ENCODE measurements at regions not wholly inside any gene's neighbourhood (a gene's known extent, or its start where the extent isn't known, plus 50 kb on each side); places are given as distances from the start of the nearest gene placed in this dataset.

- DNase-seq, result no peak
Measured at GRCh38 chr2:11018651-11019185, 107.0 kb downstream of the KCNF1 start.

- no peak for DNase-seq
Measured at GRCh38 chr2:11019614-11020013, 107.9 kb downstream of the KCNF1 start.

- DNase-seq, result no peak
Measured at GRCh38 chr2:11022064-11022463, 110.3 kb downstream of the KCNF1 start.

GRCh38 chr2:11022591-11023273 is 111.0 kb downstream of the KCNF1 start:
- no peak for DNase-seq

GRCh38 chr2:11023326-11024258 is 111.9 kb downstream of the KCNF1 start:
- no peak for DNase-seq

GRCh38 chr2:11024259-11024645 is 112.5 kb downstream of the KCNF1 start:
- no peak for DNase-seq

GRCh38 chr2:11024687-11025086 is 113.0 kb downstream of the KCNF1 start:
- no peak for DNase-seq

- no peak for DNase-seq
Measured at GRCh38 chr2:11026286-11026921, 114.7 kb downstream of the KCNF1 start.

- no peak for DNase-seq
Measured at GRCh38 chr2:11027195-11027594, 115.5 kb downstream of the KCNF1 start.

GRCh38 chr2:11028407-11028916 is 116.7 kb downstream of the KCNF1 start:
- DNase-seq, result no peak

- DNase-seq, result no peak
Measured at GRCh38 chr2:11029136-11029535, 117.4 kb downstream of the KCNF1 start.

- DNase-seq, result no peak
Measured at GRCh38 chr2:11030036-11030435, 118.3 kb downstream of the KCNF1 start.

GRCh38 chr2:11030909-11031308 is 119.2 kb downstream of the KCNF1 start:
- no peak for DNase-seq

GRCh38 chr2:11031876-11032275 is 120.1 kb downstream of the KCNF1 start:
- DNase-seq, result no peak

GRCh38 chr2:11032396-11032795 is 120.7 kb downstream of the KCNF1 start:
- peak; percentile 22 to 23 for DNase-seq

GRCh38 chr2:11033114-11033513 is 121.4 kb downstream of the KCNF1 start:
- no peak for DNase-seq

- no peak for DNase-seq
Measured at GRCh38 chr2:11038641-11039040, 116.6 kb upstream of the SLC66A3 start.

GRCh38 chr2:11040992-11041391 is 114.3 kb upstream of the SLC66A3 start:
- no peak for DNase-seq

GRCh38 chr2:11042841-11043240 is 112.4 kb upstream of the SLC66A3 start:
- DNase-seq, result no peak

- no peak for DNase-seq
Measured at GRCh38 chr2:11043245-11043644, 112.0 kb upstream of the SLC66A3 start.

GRCh38 chr2:11044201-11044600 is 111.1 kb upstream of the SLC66A3 start:
- DNase-seq, result no peak

- no peak for DNase-seq
Measured at GRCh38 chr2:11045294-11045693, 110.0 kb upstream of the SLC66A3 start.

- DNase-seq, result no peak
Measured at GRCh38 chr2:11048335-11049008, 106.8 kb upstream of the SLC66A3 start.

All from Kasumi-1 (cell line).